ENCODE measurements at regions not wholly inside any gene's neighbourhood (a gene's known extent, or its start where the extent isn't known, plus 50 kb on each side); places are given as distances from the start of the nearest gene placed in this dataset.

DNA sequence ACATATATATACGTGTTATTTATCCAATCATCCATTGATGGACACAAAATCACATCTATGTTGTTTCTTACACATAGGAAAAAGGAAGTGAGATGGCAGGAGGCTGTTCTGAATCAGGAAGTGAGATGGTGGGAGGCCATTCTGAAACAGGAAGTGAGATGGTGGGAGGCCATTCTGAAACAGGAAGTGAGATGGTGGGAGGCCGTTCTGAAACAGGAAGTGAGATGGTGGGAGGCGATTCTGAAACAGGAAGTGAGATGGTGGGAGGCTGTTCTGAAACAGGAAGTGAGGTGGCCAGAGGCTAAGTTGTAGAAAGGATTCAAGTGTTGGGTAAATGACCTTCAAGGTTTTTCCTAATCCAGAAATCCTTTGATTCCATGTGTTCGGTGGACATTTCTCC is 921.5 kb downstream of the TYW1 start:
- TF ChIP-seq EZH2 (IDR thresholded peaks at IDR 0.05; ENCODE audit: borderline replicate concordance, low read depth, low read length, severe bottlenecking): no peak
- no peak for TF ChIP-seq CTCF (IDR thresholded peaks at IDR 0.05; ENCODE audit: borderline replicate concordance, extremely low read depth, low read length, poor library complexity, severe bottlenecking)

Data from DND-41 (cell line).